GM23248 (cell line): ENCODE measurements at regions not wholly inside any gene's neighbourhood (a gene's known extent, or its start where the extent isn't known, plus 50 kb on each side); places are given as distances from the start of the nearest gene placed in this dataset.
A peak's percentile ranks its signal among the peaks of the same experiment; 100 is the strongest.

ENCODE experiments used
- DNase-seq: peaks from one replicate; pipeline ENCODE4 v3.0.0-alpha.2; 2015
- H2AFZ ChIP-seq: fragments of 200-600 bp; sonication (generic); 2 replicates; pipeline ENCODE4 v1.6.1; 2016; ENCODE audit warnings: antibody characterized with exemption
- H3F3A ChIP-seq: fragments of 200-600 bp; sonication (generic); 2 replicates; pipeline ENCODE4 v1.6.1; 2016; ENCODE audit warnings: mild to moderate bottlenecking, antibody characterized with exemption, mixed run types; ENCODE audit not compliant: insufficient read depth
- H3K27ac ChIP-seq: fragments of 200-600 bp; sonication (generic); 2 replicates; pipeline ENCODE4 v1.5.1; 2016; ENCODE audit warnings: mild to moderate bottlenecking
- H3K27me3 ChIP-seq: fragments of 200-600 bp; sonication (generic); replicated peaks from 2 replicates; pipeline ENCODE4 v1.6.1; 2016; ENCODE audit warnings: mild to moderate bottlenecking; ENCODE audit not compliant: insufficient read depth
- H3K36me3 ChIP-seq: fragments of 200-600 bp; sonication (generic); 2 replicates; pipeline ENCODE4 v1.6.1; 2016; ENCODE audit warnings: low read depth, mild to moderate bottlenecking
- H3K4me1 ChIP-seq: fragments of 200-600 bp; sonication (generic); 2 replicates; pipeline ENCODE4 v1.6.1; 2016; ENCODE audit warnings: mild to moderate bottlenecking; ENCODE audit not compliant: insufficient read depth
- H3K4me2 ChIP-seq: fragments of 200-600 bp; sonication (generic); one replicate; pipeline ENCODE4 v1.6.1; 2016; ENCODE audit warnings: mild to moderate bottlenecking; ENCODE audit not compliant: unreplicated experiment
- H3K4me3 ChIP-seq: fragments of 200-600 bp; sonication (generic); 2 replicates; pipeline ENCODE4 v1.5.1; 2016; ENCODE audit warnings: mild to moderate bottlenecking
- H3K79me2 ChIP-seq: fragments of 200-600 bp; sonication (generic); 2 replicates; pipeline ENCODE4 v1.6.1; 2016; ENCODE audit warnings: mild to moderate bottlenecking; ENCODE audit not compliant: insufficient read depth
- H3K9ac ChIP-seq: fragments of 200-600 bp; sonication (generic); 2 replicates; pipeline ENCODE4 v1.6.1; 2016; ENCODE audit warnings: mild to moderate bottlenecking
- H3K9me2 ChIP-seq: fragments of 200-600 bp; sonication (generic); 2 replicates; pipeline ENCODE4 v1.6.1; 2016; ENCODE audit warnings: mixed run types, mild to moderate bottlenecking, moderate library complexity; ENCODE audit not compliant: insufficient read depth
- H3K9me3 ChIP-seq: fragments of 200-600 bp; sonication (generic); one replicate; pipeline ENCODE4 v1.6.1; 2017; ENCODE audit warnings: low read depth
- H4K20me1 ChIP-seq: fragments of 200-600 bp; sonication (generic); 2 replicates; pipeline ENCODE4 v1.6.0; 2016; ENCODE audit not compliant: insufficient read depth
- EZH2 ChIP-seq: fragments of 200-600 bp; sonication (generic); IDR thresholded peaks from 2 replicates; pipeline ENCODE4 v1.6.1; 2018; ENCODE audit warnings: antibody characterized with exemption, mild to moderate bottlenecking; ENCODE audit not compliant: insufficient read depth, poor library complexity, severe bottlenecking
- EZH2phosphoT487 ChIP-seq: fragments of 200-600 bp; sonication (generic); IDR thresholded peaks from 2 replicates; pipeline ENCODE4 v1.6.1; 2018; ENCODE audit warnings: antibody characterized with exemption, moderate library complexity, mild to moderate bottlenecking, low read depth; ENCODE audit not compliant: insufficient read depth
- WGBS, 2 experiments: methylation state at CpG; one replicate each; pipeline ENCODE4 v1.1.6; 2015 to 2017; ENCODE audit warnings: low lambda C conversion rate in 2 of 2, low coverage in 1 of 2; ENCODE audit errors: missing lambda C conversion rate in 2 of 2; 5-methylcytosine and 5-hydroxymethylcytosine counted together
- in situ Hi-C: fragments of 300-500 bp; cut with MboI; formaldehyde crosslinking; loops from 2 replicates; pipeline ENCODE4 v1.15.0; 2020

DNA sequence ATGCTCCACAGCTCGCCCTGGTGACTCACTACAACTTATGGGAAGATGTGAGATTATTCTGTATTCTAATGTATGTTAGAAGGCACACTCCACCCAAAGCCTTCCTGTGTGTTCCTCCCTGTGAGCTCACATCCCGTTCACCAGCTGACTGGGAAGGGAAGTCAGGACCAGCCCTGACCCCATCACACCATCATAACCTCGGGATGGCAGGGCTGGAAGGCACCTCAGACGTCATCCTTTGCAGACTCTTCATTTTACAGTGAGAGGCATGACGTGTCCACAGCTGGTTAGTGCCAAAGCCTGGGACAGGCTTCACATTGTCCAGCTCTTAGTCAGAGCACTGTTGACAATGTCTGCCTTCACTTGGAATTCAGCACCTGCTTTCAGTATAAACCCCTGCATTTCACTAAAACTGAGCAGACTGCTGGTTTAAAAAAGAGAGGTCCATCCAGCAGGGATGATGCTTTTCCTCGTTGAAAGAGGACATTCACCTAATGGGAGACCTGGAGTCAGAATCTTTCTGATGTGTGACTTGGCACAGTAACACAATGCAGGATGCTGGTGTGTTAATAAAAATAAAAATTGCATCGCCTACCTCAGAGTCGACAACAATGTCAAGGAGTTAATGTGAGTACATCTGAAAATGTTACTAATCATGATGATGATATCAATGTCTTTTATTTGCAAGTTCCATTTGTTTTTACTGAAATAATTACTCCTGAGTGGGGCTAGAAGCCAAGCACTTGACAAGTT lies 418.0 kb upstream of the TNP1 start:
- in situ Hi-C loops, result no loop called here
- peak overlapping the region; percentile 39 for H3K4me2 ChIP-seq
- no peaks in the 10 kb centered on the region for H3K27me3 ChIP-seq
- H3K36me3 ChIP-seq, result no peaks in the 10 kb centered on the region
- peak overlapping the region; percentile 54 for H3K27ac ChIP-seq
- H3K9me2 ChIP-seq, result no peaks in the 10 kb centered on the region
- no peak overlapping the region for H3K4me3 ChIP-seq
- peaks cover 55% of the 10 kb centered on the region for H3F3A ChIP-seq
- H3K9me3 ChIP-seq, result no peaks in the 10 kb centered on the region
- no peaks in the 10 kb centered on the region for H4K20me1 ChIP-seq
- WGBS, 2 experiments, result 52 to 55% methylated on average over 8 of the region's 8 CpGs
- DNase-seq, result peak; percentile 97
- no peaks in the 10 kb centered on the region for H3K79me2 ChIP-seq
- no peak overlapping the region for H3K9ac ChIP-seq
- peaks cover 45% of the 10 kb centered on the region for H3K4me1 ChIP-seq
- H2AFZ ChIP-seq, result no peak overlapping the region
- TF ChIP-seq EZH2phosphoT487 (no peak), EZH2 (no peak)

DNA sequence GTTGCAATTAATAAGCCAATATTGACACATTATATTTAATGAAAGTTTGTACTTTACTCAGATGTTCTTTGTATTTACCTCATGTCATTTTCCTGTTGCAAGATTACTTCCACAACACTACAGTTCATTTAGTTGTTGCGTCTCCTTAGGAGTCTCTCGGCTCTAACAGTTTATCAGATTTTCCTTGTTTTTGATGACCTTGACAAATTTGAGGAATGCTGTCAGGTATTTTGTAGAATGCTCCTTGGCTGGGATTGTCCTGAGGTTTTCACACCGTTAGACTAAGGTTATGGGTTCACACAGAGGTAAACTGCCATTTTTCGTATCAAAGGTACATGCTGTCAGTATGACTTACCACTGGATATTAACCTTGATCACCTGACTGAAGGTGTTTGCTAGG lies 416.6 kb upstream of the TNP1 start:
- in situ Hi-C loops, result no loop called here
- WGBS, 2 experiments, result 97 to 98% methylated on average over 4 of the region's 4 CpGs

DNA sequence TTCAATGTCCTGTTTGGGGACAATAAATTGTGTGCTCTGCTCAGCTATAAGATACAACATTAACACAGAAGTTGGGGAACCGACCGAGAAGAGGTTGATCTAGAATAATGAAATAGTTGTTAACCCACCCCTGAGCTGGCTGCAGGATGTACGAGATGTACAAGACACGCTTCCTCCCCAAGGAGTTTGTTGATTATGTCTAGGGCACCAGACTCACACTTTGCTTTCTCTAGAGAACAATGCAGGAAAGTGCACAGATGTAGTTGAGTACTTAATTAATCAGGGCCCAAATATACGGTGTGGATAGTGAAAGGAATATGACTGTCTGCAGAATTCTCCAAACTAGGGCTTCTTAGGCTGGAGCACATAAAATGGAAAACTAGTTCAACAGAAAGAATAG lies 415.2 kb upstream of the TNP1 start:
- H3K4me3 ChIP-seq, result no peak overlapping the region
- H3K9ac ChIP-seq, result no peak overlapping the region
- no peak for DNase-seq
- WGBS, 2 experiments, result 74 to 76% methylated on average over 5 of the region's 5 CpGs
- H3K79me2 ChIP-seq, result no peaks in the 10 kb centered on the region
- H3K27ac ChIP-seq, result no peak overlapping the region
- no peaks in the 10 kb centered on the region for H3K9me3 ChIP-seq
- no peaks in the 10 kb centered on the region for H3K9me2 ChIP-seq
- H3F3A ChIP-seq, result peaks cover 36% of the 10 kb centered on the region
- TF ChIP-seq EZH2phosphoT487 (no peak), EZH2 (no peak)
- H3K36me3 ChIP-seq, result no peaks in the 10 kb centered on the region
- H4K20me1 ChIP-seq, result no peaks in the 10 kb centered on the region
- no peak overlapping the region for H2AFZ ChIP-seq
- peaks cover 33% of the 10 kb centered on the region for H3K4me1 ChIP-seq
- H3K27me3 ChIP-seq, result no peaks in the 10 kb centered on the region
- in situ Hi-C loops, result no loop called here
- no peak overlapping the region for H3K4me2 ChIP-seq

More for the DNA sequence above, 416.6 kb upstream of the TNP1 start:
- Histone ChIP-seq H3F3A (peaks cover 47% of the 10 kb centered on the region), H3K4me2 (no peak overlapping the region), H2AFZ (no peak overlapping the region), H3K79me2 (no peaks in the 10 kb centered on the region), H3K27ac (no peak overlapping the region), H4K20me1 (no peaks in the 10 kb centered on the region), H3K27me3 (no peaks in the 10 kb centered on the region), H3K9me2 (no peaks in the 10 kb centered on the region), H3K4me1 (peaks cover 38% of the 10 kb centered on the region), H3K9ac (no peak overlapping the region), H3K9me3 (no peaks in the 10 kb centered on the region), H3K36me3 (no peaks in the 10 kb centered on the region), H3K4me3 (no peak overlapping the region)
- no peak for TF ChIP-seq EZH2phosphoT487
- no peak for TF ChIP-seq EZH2
- no peak for DNase-seq

DNA sequence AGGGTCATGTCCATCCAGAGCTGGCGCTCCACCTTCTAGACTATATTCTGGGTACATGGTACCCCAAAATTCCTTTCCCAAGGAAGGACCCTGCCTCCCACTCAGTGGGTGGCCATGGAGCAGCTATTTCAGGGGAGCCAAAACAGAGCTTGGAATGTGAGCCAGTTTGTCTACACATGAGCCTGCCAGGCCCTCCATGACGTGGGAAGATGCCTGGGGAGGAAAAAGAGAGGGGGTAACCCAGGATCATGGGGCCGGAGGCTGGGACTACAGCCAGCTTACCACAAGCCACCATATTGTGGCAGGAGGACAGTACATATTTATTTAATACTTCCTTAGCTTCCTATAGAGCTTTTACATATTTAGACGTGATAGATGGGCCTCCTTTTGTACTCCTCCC lies 414.7 kb upstream of the TNP1 start:
- no peak for DNase-seq
- no peaks in the 10 kb centered on the region for H3K9me3 ChIP-seq
- no peak overlapping the region for H2AFZ ChIP-seq
- no peaks in the 10 kb centered on the region for H3K79me2 ChIP-seq
- WGBS, 2 experiments, result 88 to 95% methylated on average over 4 of the region's 4 CpGs
- no peak overlapping the region for H3K9ac ChIP-seq
- TF ChIP-seq EZH2 (no peak), EZH2phosphoT487 (no peak)
- H3K4me2 ChIP-seq, result no peak overlapping the region
- no peak overlapping the region for H3K4me3 ChIP-seq
- no peak overlapping the region for H3K27ac ChIP-seq
- H3K27me3 ChIP-seq, result no peaks in the 10 kb centered on the region
- no peaks in the 10 kb centered on the region for H4K20me1 ChIP-seq
- H3K9me2 ChIP-seq, result no peaks in the 10 kb centered on the region
- in situ Hi-C loops, result no loop called here
- peaks cover 29% of the 10 kb centered on the region for H3K4me1 ChIP-seq
- H3K36me3 ChIP-seq, result no peaks in the 10 kb centered on the region
- H3F3A ChIP-seq, result peaks cover 32% of the 10 kb centered on the region
